HG02973 (cell line): ENCODE measurements at regions not wholly inside any gene's neighbourhood (a gene's known extent, or its start where the extent isn't known, plus 50 kb on each side); places are given as distances from the start of the nearest gene placed in this dataset.
"Not testable (repeated sequence)": the region's sequence is repeated elsewhere in the genome, so short reads cannot be mapped to it uniquely, and the experiment has no call there.

ENCODE experiments used
- ATAC-seq: cut with Tn5 transposase; IDR thresholded peaks from one replicate; pipeline ENCODE4 v1.9.1; 2021; ENCODE audit warnings: moderate library complexity; ENCODE audit not compliant: unreplicated experiment

- ATAC-seq = peak; percentile 82
These were observed 231.9 kb upstream of the INTU start for GRCh38 chr4:127400731-127401346.

- no peak for ATAC-seq
These were observed 229.2 kb upstream of the INTU start for GRCh38 chr4:127403471-127404084.

- no peak for ATAC-seq
These were observed 226.6 kb upstream of the INTU start for GRCh38 chr4:127406187-127406586.

GRCh38 chr4:127407572-127407971, 225.2 kb upstream of the INTU start:
- not testable (repeated sequence) for ATAC-seq

- ATAC-seq = no peak
These were observed 222.6 kb upstream of the INTU start for GRCh38 chr4:127410201-127410600.

GRCh38 chr4:127410644-127411043, 222.1 kb upstream of the INTU start:
- ATAC-seq = no peak

- no peak for ATAC-seq
These were observed 217.7 kb upstream of the INTU start for GRCh38 chr4:127414951-127415606.

- no peak for ATAC-seq
These were observed 216.6 kb upstream of the INTU start for GRCh38 chr4:127416115-127416514.

GRCh38 chr4:127417885-127418535, 214.7 kb upstream of the INTU start:
- no peak for ATAC-seq

GRCh38 chr4:127419431-127419830, 213.3 kb upstream of the INTU start:
- ATAC-seq = no peak

GRCh38 chr4:127421437-127421836, 211.3 kb upstream of the INTU start:
- ATAC-seq = no peak

GRCh38 chr4:127425202-127425845, 207.4 kb upstream of the INTU start:
- no peak for ATAC-seq

GRCh38 chr4:127425851-127426250, 206.9 kb upstream of the INTU start:
- no peak for ATAC-seq

GRCh38 chr4:127441571-127441970, 191.2 kb upstream of the INTU start:
- no peak for ATAC-seq

- ATAC-seq = no peak
These were observed 187.3 kb upstream of the INTU start for GRCh38 chr4:127445471-127445870.

- no peak for ATAC-seq
These were observed 186.3 kb upstream of the INTU start for GRCh38 chr4:127446427-127446885.

- ATAC-seq = no peak
These were observed 183.8 kb upstream of the INTU start for GRCh38 chr4:127448986-127449385.

- no peak for ATAC-seq
These were observed 183.3 kb upstream of the INTU start for GRCh38 chr4:127449449-127449848.

- ATAC-seq = no peak
These were observed 182.5 kb upstream of the INTU start for GRCh38 chr4:127450276-127450675.

- no peak for ATAC-seq
These were observed 168.9 kb upstream of the INTU start for GRCh38 chr4:127463883-127464282.

- ATAC-seq = no peak
These were observed 163.2 kb upstream of the INTU start for GRCh38 chr4:127469542-127469941.
